ENCODE measurements at regions not wholly inside any gene's neighbourhood (a gene's known extent, or its start where the extent isn't known, plus 50 kb on each side); places are given as distances from the start of the nearest gene placed in this dataset.
"Not testable (repeated sequence)": the region's sequence is repeated elsewhere in the genome, so short reads cannot be mapped to it uniquely, and the experiment has no call there.

DNA sequence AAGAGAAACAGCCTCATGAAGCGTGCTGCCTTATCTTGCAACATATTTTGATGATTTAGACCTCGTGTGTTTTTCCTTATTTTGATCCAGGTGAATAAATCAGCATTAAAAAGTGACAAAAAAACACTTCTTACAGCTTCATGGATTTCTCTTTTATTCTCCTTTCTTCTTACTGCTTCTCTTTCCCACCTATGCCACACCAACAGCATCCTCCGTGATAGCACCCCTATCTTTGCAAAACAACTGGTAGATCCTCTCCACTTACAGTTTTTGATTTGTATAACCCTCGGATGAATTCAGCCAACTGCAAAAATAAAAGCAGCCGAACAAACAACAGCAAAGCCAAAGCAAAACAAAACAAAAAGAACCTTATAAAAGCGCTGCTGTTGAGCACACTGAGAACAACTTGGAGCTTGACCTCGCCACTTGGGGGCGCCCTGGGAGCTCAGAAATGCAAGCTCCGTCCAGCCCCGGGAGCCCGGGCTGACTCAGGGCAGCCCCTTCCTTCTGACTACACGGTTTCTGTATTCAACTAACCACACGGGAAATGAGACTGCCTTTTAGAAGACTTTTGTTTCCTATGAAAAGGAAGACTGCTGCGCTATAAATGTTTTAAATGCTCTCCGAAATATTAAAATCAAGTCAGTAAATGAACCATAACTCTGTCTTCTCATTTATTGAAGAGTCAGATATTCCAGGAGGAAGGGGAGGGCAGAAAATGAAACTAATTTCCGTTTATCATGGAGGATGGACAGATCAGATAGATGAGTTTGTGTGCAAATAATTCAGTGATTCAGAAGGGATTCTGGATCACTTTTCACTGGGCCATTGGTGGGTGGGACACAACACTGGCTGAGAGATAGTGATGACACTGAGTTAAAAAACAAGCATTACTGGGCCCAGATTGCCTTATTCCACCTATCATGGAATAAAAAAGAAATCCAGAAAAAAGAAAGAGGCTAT lies 186.8 kb downstream of the ATP6V0E2 start:
- H3K4me3 ChIP-seq; H3K27ac ChIP-seq; H3K4me1 ChIP-seq (replicated peaks in 1 of 2); in situ Hi-C loops (cut with MboI; ENCODE audit: low pct_unique_long_range_greater_than_20kb in 2 of 9, low sequenced_read_pairs in 9 of 9, unreplicated experiment in 9 of 9): not testable (repeated sequence)
- peak; percentile 77 to 100 (median 96) for ATAC-seq (replicated peaks in 6 of 8)
- 0% methylated on average over 1 of the region's 16 CpGs; no CpG with 5 or more reads in 9 of the 10 experiments for WGBS, 10 experiments

DNA sequence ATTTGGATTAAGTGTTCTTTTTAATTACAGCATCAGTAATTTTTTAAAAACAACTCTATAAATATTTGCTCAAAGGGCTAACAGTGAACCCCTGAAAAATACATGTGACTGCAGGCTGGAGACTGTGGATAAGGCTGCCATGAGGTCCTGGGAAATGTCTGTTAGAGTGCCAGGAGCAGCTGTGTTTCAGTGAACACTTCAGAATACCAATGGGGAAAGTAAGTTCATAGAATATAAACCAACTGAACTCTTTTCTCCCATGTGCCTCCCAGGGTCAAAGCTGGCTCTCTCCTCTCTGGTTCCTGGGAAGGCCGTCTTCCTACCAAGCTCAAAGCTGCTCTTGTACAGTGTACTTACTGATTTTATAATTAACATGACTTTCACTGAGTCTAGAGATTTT lies 189.4 kb downstream of the ATP6V0E2 start:
- ATAC-seq (replicated peaks in 6 of 8); in situ Hi-C loops (cut with MboI; ENCODE audit: low pct_unique_long_range_greater_than_20kb in 2 of 9, low sequenced_read_pairs in 9 of 9, unreplicated experiment in 9 of 9); H3K27ac ChIP-seq; H3K4me3 ChIP-seq; H3K4me1 ChIP-seq (replicated peaks in 1 of 2): not testable (repeated sequence)
- WGBS, 10 experiments = no CpG with 5 or more reads among the region's 1 CpG

DNA sequence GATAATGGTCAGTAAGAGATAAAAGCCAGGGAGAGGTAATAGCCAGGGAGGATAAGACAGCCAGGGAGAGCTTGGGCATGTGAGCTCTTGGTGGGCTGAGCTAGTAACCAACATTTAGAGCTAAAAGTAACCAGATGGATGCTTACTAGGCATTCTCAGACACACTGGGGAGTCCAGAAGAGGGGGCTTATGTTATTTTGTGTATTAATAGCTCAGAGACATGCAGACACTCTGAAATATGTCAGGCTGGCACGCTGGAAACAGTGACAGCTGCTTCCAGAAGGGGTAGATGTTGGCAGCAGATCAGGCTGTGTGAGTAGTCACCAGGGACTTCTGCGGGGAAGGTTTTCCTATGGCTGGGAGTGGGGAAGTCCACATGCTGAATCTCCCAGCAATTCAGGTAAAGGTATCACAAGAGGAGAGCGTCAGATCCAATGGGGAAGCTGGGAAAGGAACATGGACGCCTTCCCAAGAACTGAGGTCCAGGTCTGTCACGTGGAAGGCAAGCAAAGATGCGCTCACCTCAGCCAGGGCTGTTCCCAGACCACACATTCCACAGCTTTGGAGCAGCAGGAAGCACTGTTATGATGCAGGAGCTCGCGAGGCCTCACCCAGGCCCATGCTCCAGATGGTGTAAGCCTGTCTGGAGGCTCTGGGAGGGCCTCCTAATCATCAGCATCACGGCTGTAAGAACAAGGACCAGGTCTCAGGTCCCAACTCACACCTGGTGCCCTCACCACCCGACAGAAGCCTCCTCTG lies 196.0 kb downstream of the ATP6V0E2 start:
- H3K4me3 ChIP-seq; in situ Hi-C loops (cut with MboI; ENCODE audit: low pct_unique_long_range_greater_than_20kb in 2 of 9, low sequenced_read_pairs in 9 of 9, unreplicated experiment in 9 of 9); H3K27ac ChIP-seq; H3K4me1 ChIP-seq (replicated peaks in 1 of 2): not testable (repeated sequence)
- 67% methylated on average over 1 of the region's 10 CpGs; no CpG with 5 or more reads in 9 of the 10 experiments for whole genome bisulfite sequencing, 10 experiments
- peak in 1 of 8 experiments; percentile 29 for ATAC-seq (replicated peaks in 6 of 8)

DNA sequence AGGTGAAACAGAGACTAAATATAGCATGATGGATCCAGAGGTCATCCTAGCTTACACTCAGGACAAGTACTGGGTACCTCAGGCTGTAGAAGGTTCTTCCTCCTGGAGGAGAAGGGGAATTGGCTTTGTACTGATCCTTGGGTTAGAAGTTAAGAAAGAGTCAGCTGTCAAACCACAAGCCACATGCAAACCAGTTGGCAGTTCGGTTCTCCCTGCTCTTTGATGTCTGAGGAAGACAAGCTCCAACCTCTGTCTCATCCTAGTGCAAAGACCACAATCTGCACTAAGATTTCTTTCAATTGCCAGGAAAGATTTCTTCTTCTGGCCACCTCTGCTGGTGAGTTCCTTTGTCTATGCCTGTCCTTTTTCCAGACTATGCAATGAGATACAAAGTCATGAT lies 203.8 kb downstream of the ATP6V0E2 start:
- H3K4me3 ChIP-seq; H3K4me1 ChIP-seq (replicated peaks in 1 of 2); H3K27ac ChIP-seq; ATAC-seq (replicated peaks in 6 of 8); in situ Hi-C loops (cut with MboI; ENCODE audit: low pct_unique_long_range_greater_than_20kb in 2 of 9, low sequenced_read_pairs in 9 of 9, unreplicated experiment in 9 of 9): not testable (repeated sequence)
- WGBS, 10 experiments = 0 to 33% methylated on average over 1 of the region's 1 CpG; no CpG with 5 or more reads in 8 of the 10 experiments

DNA sequence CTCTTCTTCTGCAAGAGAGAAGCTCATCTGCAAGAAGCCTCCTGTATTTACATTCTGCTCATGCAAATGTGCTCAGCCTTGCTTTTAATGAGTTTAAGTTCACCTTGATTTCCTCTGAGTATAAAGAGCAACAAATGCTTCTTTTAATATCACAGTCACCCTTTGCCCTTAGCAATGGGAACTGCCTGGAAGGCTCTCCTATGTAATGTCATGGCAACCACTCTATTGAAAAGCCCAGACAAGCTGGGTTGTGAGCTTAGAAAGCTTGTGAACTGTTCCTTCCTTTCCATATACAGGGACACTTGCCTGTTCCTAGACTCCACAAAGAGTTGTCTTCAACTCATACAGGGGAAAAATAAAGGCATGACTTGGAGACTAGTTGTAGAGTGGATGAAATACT lies 208.1 kb downstream of the ATP6V0E2 start:
- H3K4me3 ChIP-seq; H3K4me1 ChIP-seq (replicated peaks in 1 of 2); in situ Hi-C loops (cut with MboI; ENCODE audit: low pct_unique_long_range_greater_than_20kb in 2 of 9, low sequenced_read_pairs in 9 of 9, unreplicated experiment in 9 of 9); H3K27ac ChIP-seq: not testable (repeated sequence)
- peak in 1 of 8 experiments; percentile 64 for ATAC-seq (replicated peaks in 6 of 8)

DNA sequence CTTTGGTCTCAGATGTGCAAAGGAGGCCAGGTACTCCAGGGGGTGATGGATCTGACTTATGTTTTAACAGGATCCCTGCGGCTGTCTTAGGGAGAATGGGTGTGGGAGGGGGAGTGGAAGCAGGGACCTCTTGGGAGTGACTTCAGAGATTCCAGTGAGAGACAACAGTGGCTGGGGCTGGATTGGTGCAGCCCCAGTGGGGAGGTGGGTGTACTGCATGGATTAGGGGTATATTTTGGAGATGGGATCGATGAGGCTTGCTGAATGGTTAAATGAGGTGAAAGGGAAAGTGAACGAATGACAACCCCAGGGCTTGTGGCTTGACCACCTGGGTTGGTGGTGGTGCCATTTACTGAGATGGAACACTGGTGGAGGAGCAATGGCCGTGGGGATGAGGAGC lies 211.0 kb downstream of the ATP6V0E2 start:
- 20 to 100% (median 50%) methylated on average over 1 to 3 of the region's 4 CpGs; no CpG with 5 or more reads in 4 of the 10 experiments for WGBS, 10 experiments
- ATAC-seq (replicated peaks in 6 of 8); H3K4me1 ChIP-seq (replicated peaks in 1 of 2); in situ Hi-C loops (cut with MboI; ENCODE audit: low pct_unique_long_range_greater_than_20kb in 2 of 9, low sequenced_read_pairs in 9 of 9, unreplicated experiment in 9 of 9); H3K4me3 ChIP-seq; H3K27ac ChIP-seq: not testable (repeated sequence)

DNA sequence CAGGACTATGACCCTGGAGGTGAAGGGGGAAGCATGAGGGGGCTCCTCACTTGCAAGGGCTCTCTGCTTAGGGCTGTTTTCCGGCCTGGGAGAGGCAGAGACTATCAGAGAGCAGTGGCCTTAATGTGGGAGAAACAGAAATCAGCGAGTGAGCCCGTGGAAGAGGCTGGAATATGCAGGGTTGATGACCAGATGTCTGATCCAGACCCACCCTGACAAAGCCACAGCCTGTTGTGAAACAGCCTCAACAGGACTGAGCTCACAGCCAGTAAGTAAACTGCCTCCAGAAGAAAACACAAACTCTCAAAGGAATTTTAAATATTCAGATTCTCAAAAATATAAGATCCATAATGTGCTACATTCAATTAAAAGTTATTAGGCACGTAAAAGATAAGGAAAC lies 213.7 kb downstream of the ATP6V0E2 start:
- H3K4me3 ChIP-seq; in situ Hi-C loops (cut with MboI; ENCODE audit: low pct_unique_long_range_greater_than_20kb in 2 of 9, low sequenced_read_pairs in 9 of 9, unreplicated experiment in 9 of 9); H3K4me1 ChIP-seq (replicated peaks in 1 of 2); H3K27ac ChIP-seq: not testable (repeated sequence)
- WGBS, 10 experiments = 0 to 89% (median 48%) methylated on average over 1 to 3 of the region's 4 CpGs; no CpG with 5 or more reads in 1 of the 10 experiments
- ATAC-seq (replicated peaks in 6 of 8) = peak in 3 of 8 experiments; percentile 23 to 98 (median 97)

DNA sequence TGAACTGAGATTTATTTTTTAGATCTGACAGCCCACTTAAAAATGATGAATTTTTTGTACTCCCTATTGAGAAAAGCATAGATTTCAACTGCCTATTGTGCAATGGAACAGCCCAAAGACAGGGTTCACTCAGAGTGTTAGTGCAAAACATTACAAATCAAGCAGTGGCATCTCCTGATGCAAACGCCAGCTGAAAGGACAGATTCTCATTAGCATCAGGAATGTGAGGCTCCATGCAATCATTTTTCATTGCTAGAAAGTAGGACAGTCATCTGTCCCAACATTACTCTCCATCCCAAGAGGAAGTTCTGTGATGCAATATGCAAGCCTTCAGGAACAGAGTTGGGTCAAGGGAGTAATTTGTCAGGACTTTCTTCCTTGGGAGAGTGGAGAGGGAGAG lies 215.4 kb downstream of the ATP6V0E2 start:
- in situ Hi-C loops (cut with MboI; ENCODE audit: low pct_unique_long_range_greater_than_20kb in 2 of 9, low sequenced_read_pairs in 9 of 9, unreplicated experiment in 9 of 9); H3K4me1 ChIP-seq (replicated peaks in 1 of 2); H3K27ac ChIP-seq; H3K4me3 ChIP-seq: not testable (repeated sequence)
- WGBS, 10 experiments = 0% methylated on average over 1 of the region's 1 CpG; no CpG with 5 or more reads in 8 of the 10 experiments
- peak in 5 of 8 experiments; percentile 18 to 70 (median 61) for ATAC-seq (replicated peaks in 6 of 8)

DNA sequence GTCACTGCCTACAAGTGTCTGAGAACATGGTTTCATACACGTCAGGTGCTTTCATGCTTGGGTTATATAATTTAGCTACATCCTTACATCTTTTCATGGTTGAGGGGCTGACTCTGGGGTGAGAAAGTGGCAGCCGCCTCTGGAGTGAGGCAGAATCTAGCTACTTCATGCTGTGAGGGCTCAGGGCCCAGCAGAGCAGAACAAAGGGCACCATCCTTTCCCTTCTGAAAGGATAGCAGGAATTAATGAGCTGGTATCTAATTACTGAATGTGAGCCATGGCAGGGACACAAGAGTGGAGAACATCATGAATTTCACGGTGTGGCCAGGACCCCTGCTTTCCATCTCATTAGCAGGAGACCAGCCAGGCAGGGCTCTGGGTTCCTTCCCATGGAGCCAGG lies 217.0 kb downstream of the ATP6V0E2 start:
- H3K4me3 ChIP-seq = not testable (repeated sequence)

DNA sequence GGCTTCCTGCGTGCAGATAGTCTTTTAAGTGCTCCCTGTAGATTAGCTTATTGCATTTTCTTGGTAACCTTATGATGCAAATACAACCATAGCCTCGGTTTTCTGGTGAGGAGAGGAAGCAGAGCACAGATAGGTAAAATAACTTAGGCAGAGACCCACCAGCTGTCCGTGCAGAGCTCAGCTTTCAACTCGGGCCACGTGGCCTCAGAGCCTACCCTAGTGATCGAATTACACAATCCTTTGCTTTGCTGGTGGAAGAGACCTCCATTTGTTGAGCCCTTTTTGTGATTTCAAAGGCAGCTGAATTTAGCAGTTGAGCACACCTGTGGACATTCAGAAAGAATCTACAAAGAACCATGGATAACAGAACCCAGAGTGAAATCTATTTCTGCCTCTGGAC lies 220.1 kb downstream of the ATP6V0E2 start:
- H3K4me1 ChIP-seq (replicated peaks in 1 of 2); ATAC-seq (replicated peaks in 6 of 8); H3K27ac ChIP-seq; H3K4me3 ChIP-seq; in situ Hi-C loops (cut with MboI; ENCODE audit: low pct_unique_long_range_greater_than_20kb in 2 of 9, low sequenced_read_pairs in 9 of 9, unreplicated experiment in 9 of 9): not testable (repeated sequence)
- no CpG with 5 or more reads among the region's 6 CpGs for WGBS, 10 experiments

More for the DNA sequence above, 217.0 kb downstream of the ATP6V0E2 start:
- no CpG with 5 or more reads among the region's 3 CpGs for WGBS, 10 experiments
- ATAC-seq (replicated peaks in 6 of 8); H3K4me1 ChIP-seq (replicated peaks in 1 of 2); H3K27ac ChIP-seq; in situ Hi-C loops (cut with MboI; ENCODE audit: low pct_unique_long_range_greater_than_20kb in 2 of 9, low sequenced_read_pairs in 9 of 9, unreplicated experiment in 9 of 9): not testable (repeated sequence)

DNA sequence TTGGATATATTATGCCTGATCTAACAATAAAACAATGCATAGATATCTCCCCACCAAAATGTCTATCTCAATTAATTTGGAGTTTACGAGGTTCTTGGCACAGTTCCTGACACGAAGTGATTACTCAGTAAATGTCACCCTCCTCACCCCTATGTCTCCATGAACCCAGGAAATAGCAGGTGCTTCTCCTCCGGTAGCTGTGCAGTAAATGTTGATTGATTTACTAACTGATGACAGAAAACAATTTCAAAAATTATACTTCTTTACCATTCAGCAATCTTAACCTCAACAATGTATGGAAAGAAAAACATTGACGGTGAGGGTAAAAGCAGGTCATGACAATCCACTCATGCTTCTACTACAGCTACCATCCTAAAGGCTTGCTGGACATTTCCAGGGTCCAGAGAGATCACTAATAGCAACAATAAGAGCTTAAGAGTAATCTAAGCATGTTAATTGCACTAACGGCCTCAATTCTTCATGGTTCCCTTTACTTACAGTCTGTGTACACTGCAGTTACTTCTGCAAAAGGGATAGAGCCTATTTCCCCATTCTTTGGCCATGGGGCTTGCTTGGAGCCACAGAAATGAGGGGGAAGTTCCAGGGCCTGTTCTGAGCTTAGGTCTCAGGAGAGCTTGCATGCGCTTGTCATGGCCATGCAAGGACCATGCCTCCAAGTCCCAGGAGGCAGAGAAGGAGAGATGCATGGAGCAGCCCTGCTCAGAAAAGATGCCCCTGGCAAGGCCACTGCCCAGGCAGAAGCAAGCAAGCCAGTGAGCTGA lies 222.6 kb downstream of the ATP6V0E2 start:
- H3K4me3 ChIP-seq; H3K4me1 ChIP-seq (replicated peaks in 1 of 2); ATAC-seq (replicated peaks in 6 of 8); H3K27ac ChIP-seq; in situ Hi-C loops (cut with MboI; ENCODE audit: low pct_unique_long_range_greater_than_20kb in 2 of 9, low sequenced_read_pairs in 9 of 9, unreplicated experiment in 9 of 9): not testable (repeated sequence)
- WGBS, 10 experiments = 17 to 100% (median 86%) methylated on average over 1 to 3 of the region's 6 CpGs; no CpG with 5 or more reads in 4 of the 10 experiments

DNA sequence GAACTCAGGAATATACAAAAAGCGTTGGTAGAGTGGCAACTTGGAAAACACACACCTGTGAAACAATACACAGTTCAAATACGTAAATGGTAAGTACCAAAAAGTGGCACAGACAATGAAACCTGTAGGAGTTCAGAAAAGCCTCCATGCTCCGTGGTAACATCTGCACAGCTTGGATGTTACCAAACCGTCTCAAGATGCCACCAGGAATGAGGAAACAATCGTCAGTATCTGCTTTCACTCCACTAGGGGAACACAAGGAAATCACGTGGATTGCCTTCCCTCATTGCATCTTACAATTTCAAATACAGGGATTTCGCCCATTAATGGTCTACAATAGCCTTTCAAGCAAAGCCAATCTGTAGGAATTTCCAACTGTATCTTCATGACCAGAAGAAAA lies 224.6 kb upstream of the LRRC61 start:
- WGBS, 10 experiments = 38 to 80% (median 60%) methylated on average over 1 to 2 of the region's 7 CpGs; no CpG with 5 or more reads in 7 of the 10 experiments
- in situ Hi-C loops (cut with MboI; ENCODE audit: low pct_unique_long_range_greater_than_20kb in 2 of 9, low sequenced_read_pairs in 9 of 9, unreplicated experiment in 9 of 9) = not testable (repeated sequence)

More for the DNA sequence above, 224.6 kb upstream of the LRRC61 start:
- H3K4me3 ChIP-seq; H3K27ac ChIP-seq; H3K4me1 ChIP-seq (replicated peaks in 1 of 2); ATAC-seq (replicated peaks in 6 of 8): not testable (repeated sequence)
